Inflammatory macrophage treated with lipopolysaccharide for 4 hours (primary cell): ENCODE measurements at regions not wholly inside any gene's neighbourhood (a gene's known extent, or its start where the extent isn't known, plus 50 kb on each side); places are given as distances from the start of the nearest gene placed in this dataset.

ENCODE experiments used
- DNase-seq: peaks from one replicate; pipeline ENCODE4 v3.0.0-alpha.2; 2020

DNA sequence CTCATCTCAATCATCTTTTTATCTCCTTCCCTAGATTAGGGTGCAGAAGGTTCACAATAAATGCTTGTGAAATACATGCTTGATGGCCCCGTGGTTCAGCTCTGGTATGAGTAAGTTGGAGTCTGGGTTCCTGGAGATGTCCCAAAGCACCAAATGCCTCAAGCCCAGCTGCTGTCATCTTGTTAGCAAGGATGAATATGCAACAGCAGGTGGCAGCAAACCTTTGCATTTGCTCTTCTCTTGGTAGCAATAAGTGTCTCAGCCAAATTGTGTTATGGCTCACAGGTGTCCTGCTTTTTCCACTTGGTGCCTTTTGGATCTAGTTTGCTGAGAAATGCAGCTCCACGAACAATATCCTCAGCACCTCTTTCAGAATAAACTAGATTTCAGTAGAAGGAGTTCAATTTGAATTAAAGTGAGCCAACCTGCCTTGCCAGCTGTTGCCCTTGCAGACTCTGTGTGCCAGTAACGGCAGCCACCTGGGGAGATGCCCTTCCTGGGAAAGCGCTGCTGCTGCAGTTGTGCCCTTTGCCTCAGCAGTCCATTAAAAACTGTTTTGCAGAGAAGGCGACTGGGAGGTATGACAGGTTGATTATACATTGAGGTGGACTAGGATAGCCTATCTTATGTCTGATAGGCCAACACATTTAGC lies 417.3 kb downstream of the SNAPC1 start:
- peak; percentile 5 for DNase-seq

DNA sequence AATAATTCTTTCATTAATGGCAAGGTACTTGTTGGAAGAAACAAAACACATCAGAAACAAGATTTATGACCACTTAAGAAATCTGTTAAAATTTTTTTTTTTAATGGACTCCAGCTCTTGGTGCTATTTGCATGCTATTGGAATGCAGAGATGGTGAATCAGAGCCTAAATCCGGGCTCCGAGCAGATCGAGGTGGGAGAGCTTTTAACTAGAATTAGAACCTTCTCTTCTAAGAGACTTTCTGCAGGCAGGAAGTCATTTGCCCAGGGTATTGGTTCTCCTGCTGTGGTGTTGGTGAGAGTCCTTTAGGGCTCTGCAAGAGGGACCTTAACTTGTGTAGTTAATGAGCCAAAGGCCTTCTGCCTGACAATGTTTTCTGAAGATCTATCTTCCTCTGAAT lies 419.4 kb downstream of the SNAPC1 start:
- DNase-seq = no peak

DNA sequence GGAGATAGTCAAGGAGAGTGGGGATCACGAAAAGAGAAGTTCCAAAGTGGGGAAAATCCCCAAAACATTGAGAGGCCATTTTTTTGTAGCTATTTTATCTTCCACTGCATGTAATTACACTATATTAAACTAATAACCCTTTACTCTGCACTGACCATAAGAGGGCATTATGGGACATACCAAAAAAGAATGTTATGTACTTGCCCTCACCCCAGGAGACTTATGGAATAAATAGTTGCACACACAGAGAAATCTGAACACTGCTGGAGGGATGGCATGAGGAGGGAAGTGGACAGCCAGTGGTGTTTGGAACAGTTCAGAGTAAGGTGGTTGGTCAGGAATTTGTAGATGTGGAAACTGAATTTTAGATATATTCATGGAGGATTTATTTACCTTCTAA lies 422.9 kb downstream of the SNAPC1 start:
- no peak for DNase-seq

DNA sequence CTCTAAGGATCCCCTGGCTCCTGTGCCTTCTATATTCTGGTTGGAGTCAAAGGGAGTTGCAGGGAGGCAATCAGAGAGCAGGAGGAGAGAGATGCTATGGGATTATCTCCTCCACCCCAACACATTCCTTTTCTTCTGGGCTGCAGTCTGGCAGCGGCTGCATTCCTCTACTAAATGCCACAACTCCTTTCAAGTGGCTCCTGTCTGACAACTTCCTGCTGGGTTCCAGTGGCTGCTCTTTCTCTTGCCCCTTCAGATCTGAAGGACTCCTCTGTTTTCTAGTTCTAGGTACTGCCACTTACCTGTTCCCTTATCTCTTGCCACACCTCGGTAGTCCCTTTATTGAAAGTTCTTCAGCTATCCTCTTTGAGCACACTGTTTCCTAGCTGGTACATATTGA lies 425.0 kb downstream of the SNAPC1 start:
- no peak for DNase-seq

DNA sequence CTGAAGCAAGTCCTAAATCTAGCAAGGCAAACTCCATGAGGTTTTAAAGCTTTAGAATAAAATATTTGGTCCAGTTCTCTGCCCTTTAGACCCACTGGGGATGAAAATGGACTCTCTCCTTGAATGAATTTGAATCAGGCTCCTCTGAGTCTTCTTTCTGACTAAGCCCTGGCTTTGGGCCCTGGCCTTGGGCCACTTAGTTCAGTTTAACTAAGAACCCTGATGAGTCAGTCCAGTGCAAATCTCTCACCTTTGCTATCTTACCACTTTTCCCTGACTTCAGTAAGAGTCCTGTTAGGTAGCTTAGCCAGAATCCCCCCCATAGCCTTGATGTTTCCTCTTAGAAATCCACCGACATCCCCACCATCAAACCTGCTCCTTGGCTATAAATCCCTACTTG lies 427.5 kb downstream of the SNAPC1 start:
- no peak for DNase-seq

DNA sequence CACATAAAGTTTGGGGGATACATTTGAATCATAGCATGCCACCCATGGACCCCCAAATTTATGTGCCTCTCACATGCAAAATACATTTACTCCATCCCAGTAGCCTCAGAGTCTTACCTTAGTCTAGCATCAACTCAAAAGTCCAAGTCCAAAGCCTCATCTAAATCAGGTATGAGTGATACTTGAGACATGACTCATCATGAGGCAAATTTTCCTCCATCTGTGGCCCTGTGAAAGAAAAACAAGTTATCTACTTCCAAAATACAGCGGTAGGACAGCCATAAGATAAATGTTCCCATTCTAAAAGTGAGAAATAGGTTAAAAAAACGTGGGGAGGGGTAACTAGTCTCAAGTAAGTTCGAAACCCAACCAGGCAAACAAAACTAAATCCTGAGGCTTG lies 444.2 kb downstream of the SNAPC1 start:
- no peak for DNase-seq

DNA sequence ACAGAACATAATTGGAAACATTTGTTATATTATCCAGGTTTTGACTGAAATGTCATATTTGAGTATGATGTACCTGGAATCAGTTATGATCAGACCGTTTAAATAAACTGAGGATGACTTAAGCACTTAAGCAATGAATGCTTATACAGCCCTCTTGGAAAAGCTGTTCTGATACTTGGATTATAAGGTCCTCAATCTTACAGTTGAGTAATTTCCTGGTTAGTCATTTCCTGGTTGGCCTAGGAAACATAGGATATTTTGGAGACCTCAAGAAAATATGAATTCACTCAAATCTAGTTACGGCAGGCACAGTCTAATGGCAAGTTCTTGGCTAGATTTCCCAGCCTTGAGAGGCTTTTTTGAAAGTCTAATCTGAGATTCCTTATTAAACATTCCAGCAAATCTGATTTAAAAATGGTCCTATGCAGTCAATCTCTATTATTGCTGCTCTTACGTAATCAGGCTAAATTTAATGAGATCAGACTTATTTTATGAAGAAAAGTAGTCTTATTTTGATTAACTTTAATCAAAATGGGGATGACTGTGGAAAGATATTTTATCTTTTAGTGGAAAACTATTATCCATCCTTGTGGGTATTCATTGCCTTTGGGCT lies 447.2 kb downstream of the SNAPC1 start:
- no peak for DNase-seq

DNA sequence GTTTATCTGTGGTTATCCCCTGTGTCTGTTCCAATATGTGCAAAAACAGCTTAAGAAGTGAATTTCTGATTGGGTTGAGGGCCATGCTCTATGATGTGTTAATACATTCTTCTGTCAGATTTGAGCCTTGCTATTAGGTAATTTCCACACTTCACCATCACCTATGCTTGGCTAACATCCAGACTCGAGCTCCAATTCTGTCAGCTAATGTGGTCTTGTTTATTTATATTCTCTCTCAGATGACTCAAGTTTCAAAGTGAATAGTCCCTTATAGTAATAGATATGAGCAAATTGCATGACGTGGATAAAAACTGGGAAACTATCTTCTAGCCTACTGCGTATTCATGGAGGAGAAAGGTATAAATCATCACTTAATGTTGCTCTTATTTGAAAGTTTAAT lies 451.3 kb downstream of the SNAPC1 start:
- DNase-seq = no peak

DNA sequence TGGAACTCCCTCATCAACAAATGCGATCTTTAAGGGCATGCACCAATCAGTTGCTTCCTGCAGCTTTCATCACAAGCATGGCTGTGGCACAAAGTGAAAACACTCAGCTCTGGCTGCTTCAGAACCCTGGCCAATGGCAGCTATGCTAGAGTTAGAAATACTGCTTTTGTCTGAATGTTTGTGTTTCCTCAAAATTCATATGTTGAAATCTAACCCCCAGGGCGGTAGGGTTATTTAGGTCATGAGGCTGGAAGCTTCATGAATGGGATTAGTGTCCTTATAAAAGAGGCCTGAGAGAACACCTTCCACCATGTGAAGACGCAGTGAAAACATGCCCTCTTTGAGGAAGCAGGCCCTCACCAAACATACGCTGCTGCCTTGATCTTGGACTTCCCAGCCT lies 453.9 kb downstream of the SNAPC1 start:
- DNase-seq = no peak

DNA sequence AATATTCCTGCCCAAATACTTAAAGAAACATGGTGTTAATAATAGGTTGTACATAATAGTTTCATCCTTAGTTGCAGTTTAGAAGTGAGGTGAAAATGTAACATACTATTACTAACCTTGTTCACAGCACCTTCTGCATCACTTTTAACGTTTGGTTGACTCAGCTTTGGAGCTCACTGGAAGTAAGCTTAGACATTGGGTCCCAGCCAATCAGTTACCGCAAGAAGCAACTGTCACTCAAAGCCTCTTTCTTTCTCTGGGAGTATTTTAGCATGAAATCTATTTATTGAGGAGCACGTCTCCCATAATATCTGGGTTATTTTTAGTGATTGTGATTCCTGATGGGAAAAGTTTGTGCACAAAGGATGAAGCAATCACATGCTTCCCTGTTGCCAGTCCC lies 472.6 kb downstream of the SNAPC1 start:
- no peak for DNase-seq

DNA sequence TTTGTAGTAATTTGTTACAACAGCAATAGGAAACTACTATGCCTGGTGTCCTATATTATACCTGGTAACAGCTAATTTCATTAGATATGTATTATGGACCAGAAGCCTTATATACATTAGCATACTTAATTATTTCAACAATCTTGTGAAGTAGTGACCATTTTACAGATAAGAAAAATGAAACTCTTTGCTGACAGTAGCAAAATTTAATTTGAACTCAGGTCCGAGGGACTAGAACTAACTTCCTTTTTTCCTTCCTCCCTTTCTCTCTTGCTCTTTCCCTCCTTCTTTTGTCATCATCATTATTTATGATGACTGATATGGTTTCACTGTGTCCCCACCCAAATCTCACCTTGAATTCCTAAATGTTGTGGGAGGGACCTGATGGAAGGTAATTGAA lies 482.0 kb downstream of the SNAPC1 start:
- DNase-seq = no peak

DNA sequence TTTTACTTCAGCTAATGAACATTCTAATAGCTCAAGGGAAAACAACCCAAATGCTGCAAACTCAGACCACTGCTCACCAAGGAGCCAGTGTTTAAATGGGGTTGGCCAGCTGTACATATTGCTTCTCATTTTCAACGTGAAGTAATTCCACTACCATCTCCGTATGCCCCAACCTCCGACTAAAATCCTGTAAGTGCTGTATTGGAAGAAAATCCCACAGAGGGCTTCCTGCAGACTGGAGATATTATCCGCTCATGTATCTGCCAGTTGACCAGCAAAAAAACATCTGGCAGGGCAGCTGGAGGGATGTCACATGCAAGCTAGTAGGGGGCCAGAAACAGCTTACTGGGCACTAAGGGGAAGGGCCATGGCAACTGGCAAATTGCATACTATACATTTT lies 485.0 kb downstream of the SNAPC1 start:
- no peak for DNase-seq

DNA sequence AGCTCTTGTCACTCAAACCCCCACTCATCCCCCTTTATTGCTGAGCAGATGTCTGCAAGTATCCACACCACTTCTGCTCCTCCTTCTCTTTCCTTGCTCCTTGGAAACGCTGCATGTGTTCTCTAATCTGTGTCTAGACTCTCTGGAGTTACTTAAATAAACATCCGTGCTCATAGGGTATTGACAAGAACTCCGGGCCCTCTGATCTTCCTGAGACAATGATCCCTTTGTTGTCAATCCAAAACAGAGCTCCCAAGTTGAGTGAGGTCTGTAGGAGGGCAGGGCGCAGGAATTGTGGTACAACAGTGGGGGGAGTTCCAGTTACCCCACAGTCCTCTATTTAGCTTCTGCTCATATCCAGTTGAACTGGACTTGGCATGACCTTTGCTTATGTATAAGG lies 489.0 kb downstream of the SNAPC1 start:
- no peak for DNase-seq

DNA sequence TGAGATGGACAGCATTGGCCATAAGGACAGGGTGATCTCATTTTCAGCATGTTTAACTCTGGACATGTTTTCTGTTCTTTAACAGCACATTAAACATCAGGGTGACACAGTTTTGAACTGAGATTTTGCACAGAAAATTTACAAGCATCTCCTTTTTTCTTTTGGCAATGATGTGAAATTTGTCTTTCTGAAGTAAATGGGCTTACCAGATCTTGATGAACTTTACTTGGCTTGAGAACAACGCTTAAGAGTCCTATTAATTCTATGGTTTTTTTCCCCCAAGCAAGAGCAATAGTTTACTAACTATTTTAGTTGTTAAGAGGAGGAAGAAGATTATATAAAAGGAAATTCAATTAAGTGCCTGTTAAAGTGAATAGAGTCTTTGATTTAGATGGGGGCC lies 491.0 kb downstream of the SNAPC1 start:
- DNase-seq = no peak

DNA sequence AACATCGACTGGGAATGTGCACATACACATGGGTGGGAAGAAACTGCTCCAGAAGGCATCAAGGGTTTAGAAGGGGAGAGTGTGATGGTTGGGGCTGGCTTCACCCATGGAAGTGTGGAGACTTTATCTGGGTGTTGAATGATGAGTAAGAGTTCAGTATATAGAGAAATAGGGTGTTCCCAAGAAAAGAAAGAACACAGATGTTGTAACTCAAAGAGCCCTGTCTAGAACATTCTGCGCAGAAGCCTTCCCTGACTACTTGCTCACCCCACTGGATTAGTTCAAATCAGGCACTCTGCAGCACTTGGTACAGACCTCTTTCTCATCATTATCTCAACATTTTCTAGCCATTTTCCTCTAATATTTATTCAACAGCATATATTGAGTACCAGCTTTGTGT lies 491.7 kb downstream of the SNAPC1 start:
- no peak for DNase-seq

DNA sequence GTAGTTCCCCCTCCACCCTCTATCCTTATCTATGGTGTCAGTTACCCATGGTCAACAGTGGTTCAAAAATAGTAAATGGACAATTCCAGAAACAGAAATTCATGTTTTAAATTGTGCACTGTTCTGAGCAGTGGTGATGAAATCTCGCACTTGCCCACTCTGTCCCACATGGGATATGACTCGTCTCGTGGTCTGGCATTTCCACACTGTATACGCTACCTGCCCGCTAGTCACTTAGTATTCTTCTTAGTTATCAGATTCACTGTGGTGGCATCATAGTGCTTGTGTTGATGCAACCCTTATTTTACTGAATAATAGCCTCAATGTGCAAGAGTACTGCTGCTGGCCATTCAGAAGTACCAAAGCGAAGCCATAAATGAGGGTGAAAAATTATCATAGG lies 507.0 kb downstream of the SNAPC1 start:
- no peak for DNase-seq

DNA sequence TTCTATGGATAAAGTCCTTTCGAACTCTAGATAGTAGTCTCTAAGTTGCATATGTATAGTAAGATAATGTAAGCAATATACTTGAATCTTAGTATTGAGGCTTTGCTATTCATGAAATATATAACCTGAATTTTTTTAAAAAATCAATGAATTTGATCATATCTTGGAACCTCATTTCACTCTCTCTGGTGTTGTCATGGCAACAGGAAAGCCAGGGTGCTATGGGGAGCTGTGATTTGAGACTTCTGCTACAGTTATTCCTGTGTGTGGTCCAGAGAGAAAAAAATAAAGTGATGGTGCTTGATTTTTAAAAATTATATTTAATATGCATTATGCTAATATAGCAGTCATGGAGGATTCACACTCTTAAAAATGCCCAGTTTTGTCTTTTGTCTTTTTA lies 508.0 kb downstream of the SNAPC1 start:
- DNase-seq = no peak

DNA sequence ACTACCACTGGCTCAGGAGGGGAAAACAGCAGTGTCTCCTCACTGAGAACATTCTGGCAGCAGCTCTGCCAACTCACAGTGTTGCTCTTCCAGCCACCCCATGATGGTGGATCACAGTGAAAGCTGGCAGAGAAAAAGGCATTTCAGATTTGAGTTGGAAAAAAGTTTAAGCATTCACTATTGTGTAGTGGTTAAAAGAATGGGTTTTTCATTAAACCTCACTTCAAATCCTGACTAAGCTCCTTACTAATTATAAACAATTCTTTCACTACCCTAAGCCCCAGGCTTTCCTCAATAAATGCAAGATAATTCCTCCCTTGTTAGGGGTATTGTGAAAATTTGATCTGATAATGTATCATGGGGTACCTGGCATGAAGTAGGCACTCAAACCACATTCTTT lies 518.1 kb downstream of the SNAPC1 start:
- DNase-seq = no peak

DNA sequence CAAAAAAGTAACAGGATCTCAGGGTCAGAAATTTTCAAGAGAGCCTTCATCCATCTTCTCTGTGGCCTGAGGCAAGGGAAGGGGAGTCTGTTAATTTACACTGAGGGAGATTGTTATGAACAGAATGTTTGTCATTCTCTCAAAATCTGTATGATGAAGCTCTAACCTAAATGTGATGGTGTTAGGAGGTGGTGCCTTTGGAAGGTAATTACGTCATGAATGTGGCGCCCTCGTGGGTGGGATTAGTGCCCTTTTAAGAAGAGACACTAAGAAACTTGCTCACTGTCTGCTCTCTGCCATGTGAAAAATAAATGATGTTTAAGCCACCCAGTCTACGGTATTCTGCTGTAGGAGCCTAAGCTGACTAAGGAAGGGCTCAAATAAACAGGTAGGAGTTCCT lies 521.6 kb downstream of the SNAPC1 start:
- no peak for DNase-seq

DNA sequence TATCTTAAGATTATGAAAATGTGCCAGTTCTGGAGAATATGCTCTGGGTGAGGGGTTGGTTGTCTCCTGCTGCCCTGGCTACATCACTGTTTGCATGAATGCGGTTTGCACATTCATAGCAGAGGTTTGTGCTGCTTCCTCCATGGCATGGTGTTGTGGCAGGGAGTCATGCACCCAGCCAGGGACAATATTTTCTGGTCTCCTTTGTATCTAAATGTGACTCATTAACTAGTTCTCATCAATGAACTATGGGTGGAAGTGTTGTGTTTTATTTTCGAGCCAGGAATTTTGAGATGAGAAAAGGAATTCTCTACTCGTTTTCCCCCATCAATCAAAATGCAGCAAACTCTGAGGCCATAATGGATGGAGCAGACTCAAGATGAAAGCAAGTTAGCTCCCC lies 527.3 kb downstream of the SNAPC1 start:
- no peak for DNase-seq

DNA sequence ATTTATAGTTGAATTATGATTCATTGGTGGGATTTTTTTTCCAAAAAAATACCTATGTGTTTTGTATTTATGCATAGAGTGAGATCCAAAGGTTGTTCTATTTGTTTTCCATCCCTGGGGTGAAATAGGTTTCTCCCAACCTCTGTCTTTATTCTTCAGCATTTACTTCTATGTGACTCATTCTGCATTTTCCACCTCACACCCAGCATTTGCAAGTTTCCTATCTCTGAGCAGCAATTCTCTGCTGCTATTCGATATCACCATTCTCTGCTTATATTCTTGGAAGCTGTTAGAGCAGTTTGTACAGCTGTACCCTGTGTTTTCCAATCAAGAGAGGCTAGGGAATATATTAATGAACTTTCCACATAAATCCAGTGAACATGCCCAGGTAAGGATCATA lies 538.9 kb downstream of the SNAPC1 start:
- no peak for DNase-seq

DNA sequence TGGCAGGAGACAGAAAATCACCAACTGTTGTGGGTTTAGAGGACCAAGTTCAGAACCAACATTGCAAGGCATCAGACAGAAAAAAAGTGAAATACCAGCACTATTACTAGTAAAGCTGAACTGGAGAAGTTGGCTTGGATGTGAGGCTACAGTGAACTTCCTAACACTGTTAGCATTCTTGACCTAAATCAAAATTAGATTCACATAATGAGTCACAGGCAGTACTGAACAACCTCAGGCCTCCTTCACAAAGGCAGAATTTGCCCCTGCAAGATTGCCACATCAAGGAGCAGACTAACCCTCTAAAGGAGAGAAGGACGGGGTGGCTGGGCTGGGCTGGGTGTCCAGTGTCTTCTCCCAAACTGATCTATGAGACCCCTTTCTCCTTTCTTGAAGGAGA lies 539.7 kb downstream of the SNAPC1 start:
- DNase-seq = no peak

DNA sequence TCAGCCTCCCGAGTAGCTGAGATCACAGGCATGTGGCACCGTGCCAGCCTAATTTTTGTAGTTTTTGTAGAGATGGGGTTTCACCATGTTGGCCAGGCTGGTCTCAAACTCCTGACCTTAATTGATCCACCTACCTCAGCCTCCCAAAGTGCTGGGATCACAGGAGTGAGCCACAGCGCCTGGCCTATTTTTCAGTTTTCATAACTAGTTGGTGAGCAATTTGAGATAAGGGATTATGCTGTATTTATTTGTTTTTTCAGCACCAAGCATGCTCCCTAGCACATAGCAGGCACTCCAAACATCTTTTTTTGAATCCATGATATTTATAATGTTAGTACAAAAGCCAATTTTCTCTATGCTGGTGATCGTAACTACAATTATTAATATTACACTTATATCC lies 541.2 kb downstream of the SNAPC1 start:
- DNase-seq = no peak

DNA sequence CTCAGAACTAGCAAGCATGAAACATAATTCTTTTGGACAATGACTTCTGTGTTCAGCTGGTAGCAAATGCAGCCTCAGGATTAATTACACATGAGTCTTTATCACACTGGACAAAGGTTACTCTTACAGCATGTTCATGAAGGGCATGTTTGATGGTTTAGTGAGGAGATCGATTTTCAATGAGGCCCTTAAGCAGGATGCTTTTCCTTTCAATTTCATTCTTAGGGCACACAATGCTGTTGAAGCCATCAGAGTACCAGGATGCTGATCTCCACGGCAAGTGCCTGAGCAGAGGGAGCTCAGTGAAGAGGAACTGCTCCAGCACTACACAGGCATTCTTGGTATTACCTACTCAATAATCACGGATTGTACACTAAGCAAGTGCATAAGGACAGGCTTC lies 542.0 kb downstream of the SNAPC1 start:
- DNase-seq = no peak

DNA sequence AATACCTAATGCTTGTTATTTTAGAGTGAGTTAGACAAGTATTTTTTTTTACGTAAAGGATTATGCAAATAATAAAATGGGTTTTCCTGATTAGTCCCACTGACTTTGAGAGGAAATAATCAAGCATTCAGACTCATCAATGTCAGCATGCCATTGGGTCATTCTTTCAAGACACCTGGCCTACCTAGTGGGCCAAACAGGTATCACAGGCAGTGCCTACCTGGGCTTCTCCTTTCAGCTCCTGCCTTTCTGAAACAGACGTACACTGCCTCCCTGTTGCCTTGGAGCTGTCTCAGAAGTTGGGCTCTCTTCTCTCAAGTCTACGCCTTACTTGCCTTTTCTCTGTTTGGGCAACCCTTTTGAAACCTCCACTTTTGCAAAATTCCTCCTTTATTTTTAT lies 545.6 kb downstream of the SNAPC1 start:
- DNase-seq = no peak
